ENCODE measurements at regions not wholly inside any gene's neighbourhood (a gene's known extent, or its start where the extent isn't known, plus 50 kb on each side); places are given as distances from the start of the nearest gene placed in this dataset.

DNA sequence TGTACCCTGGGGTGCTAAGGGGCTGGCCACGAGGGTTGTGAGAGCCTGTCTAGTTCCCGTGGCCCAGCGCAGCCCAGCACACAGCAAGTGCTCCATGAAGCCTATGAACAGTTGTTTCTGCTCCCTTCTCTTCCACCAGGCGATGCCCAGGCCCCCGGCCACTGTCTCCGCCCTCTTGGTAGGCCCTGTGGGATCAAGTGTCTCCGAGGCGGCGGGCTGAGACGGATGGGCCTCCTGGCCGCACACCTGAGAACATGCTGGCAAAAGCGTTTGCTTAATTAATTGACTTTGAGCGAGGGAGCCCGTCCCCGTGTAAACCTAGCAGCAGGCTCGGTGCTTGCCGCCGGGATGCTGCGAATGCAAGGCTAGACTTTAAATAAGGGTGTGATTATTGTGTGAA, 129.7 kb upstream of the GSE1 start:
- Histone ChIP-seq H3K4me2 (ENCODE audit: low read length) (no peak overlapping the region), H3K9me2 (replicated peaks; ENCODE audit: control insufficient read depth, low read length) (no peaks in the 10 kb centered on the region), H3K9me3 (ENCODE audit: control insufficient read depth, insufficient read depth, low read length) (no peaks in the 10 kb centered on the region), H3K36me3 (ENCODE audit: control insufficient read depth, low read length) (no peaks in the 10 kb centered on the region), H3K4me1 (ENCODE audit: control insufficient read depth, low read length) (peaks cover 16% of the 10 kb centered on the region), H3K27me3 (ENCODE audit: control insufficient read depth, low read length) (peaks cover 6% of the 10 kb centered on the region; the same call in 1 of the 2 replicates), H3F3A (ENCODE audit: control insufficient read depth, insufficient read depth) (no peaks in the 10 kb centered on the region), H3K27ac (ENCODE audit: low read depth, low read length) (no peak overlapping the region), H3K79me2 (ENCODE audit: control insufficient read depth, low read length) (no peaks in the 10 kb centered on the region), H4K20me1 (ENCODE audit: control insufficient read depth, insufficient read depth, low read depth, low read length) (no peaks in the 10 kb centered on the region), H3K4me3 (ENCODE audit: low read length) (no peak overlapping the region)
- no peak for TF ChIP-seq EZH2phosphoT487 (IDR thresholded peaks at IDR 0.05; ENCODE audit: borderline replicate concordance, low read length)
- TF ChIP-seq, protein P1, sequence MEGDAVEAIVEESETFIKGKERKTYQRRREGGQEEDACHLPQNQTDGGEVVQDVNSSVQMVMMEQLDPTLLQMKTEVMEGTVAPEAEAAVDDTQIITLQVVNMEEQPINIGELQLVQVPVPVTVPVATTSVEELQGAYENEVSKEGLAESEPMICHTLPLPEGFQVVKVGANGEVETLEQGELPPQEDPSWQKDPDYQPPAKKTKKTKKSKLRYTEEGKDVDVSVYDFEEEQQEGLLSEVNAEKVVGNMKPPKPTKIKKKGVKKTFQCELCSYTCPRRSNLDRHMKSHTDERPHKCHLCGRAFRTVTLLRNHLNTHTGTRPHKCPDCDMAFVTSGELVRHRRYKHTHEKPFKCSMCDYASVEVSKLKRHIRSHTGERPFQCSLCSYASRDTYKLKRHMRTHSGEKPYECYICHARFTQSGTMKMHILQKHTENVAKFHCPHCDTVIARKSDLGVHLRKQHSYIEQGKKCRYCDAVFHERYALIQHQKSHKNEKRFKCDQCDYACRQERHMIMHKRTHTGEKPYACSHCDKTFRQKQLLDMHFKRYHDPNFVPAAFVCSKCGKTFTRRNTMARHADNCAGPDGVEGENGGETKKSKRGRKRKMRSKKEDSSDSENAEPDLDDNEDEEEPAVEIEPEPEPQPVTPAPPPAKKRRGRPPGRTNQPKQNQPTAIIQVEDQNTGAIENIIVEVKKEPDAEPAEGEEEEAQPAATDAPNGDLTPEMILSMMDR (IDR thresholded peaks at IDR 0.05; ENCODE audit: low read depth, low read length, poor library complexity, severe bottlenecking): no peak

DNA sequence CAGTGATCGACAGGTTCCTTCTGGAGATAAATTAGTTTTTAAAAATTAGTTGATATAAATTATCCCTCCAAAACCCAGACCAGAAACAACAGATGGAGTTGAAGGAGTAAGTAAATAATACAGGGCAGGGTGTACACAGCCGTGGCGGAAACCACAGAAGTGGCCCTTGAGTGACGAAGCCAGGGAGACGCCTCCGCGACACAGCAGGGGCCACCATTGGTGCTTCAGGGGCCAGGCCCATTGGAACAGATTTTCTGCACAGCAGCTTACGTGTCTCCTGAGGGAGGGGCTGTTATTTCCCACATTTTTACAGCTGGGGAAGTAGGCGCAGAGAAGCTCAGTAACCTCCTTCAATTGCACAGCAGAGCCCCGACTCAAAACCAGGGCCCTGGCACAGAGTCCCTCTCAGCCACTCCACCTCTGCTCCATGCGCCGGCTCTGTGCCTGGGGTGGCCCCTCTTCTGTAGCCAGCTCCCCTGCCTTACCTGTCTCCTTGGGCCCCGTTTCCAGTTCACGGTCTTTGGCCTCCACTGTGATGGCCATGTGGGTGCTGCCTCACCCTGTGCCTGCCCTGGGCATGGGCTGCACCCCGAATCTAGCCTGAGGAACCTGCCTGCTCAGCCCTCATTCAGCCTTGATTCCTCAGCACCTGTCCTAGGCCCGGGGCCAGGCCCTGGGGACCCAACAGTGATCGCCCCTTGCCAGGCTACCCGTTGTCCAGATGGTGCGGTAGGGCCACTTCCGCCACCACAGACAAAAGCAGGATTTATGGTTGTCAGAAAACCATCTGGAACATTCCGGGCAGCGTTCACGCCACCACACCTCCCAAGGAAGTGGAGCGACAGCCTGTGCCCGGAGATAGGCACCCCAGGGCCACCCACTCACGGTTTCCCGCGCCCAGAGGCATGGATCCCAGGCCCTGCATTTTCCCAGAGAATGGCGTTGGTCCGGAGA, 128.5 kb upstream of the GSE1 start:
- Histone ChIP-seq H3K27ac (ENCODE audit: low read depth, low read length) (no peak overlapping the region), H3K4me3 (ENCODE audit: low read length) (no peak overlapping the region), H3K27me3 (ENCODE audit: control insufficient read depth, low read length) (peaks cover 6% of the 10 kb centered on the region; the same call in 1 of the 2 replicates), H4K20me1 (ENCODE audit: control insufficient read depth, insufficient read depth, low read depth, low read length) (no peaks in the 10 kb centered on the region), H3F3A (ENCODE audit: control insufficient read depth, insufficient read depth) (no peaks in the 10 kb centered on the region), H3K79me2 (ENCODE audit: control insufficient read depth, low read length) (no peaks in the 10 kb centered on the region), H3K36me3 (ENCODE audit: control insufficient read depth, low read length) (no peaks in the 10 kb centered on the region), H3K4me2 (ENCODE audit: low read length) (no peak overlapping the region), H3K4me1 (ENCODE audit: control insufficient read depth, low read length) (peaks cover 16% of the 10 kb centered on the region), H3K9me2 (replicated peaks; ENCODE audit: control insufficient read depth, low read length) (no peaks in the 10 kb centered on the region), H3K9me3 (ENCODE audit: control insufficient read depth, insufficient read depth, low read length) (no peaks in the 10 kb centered on the region)
- TF ChIP-seq, protein P1 (IDR thresholded peaks at IDR 0.05; ENCODE audit: low read depth, low read length, poor library complexity, severe bottlenecking): no peak
- TF ChIP-seq EZH2phosphoT487 (IDR thresholded peaks at IDR 0.05; ENCODE audit: borderline replicate concordance, low read length): no peak

DNA sequence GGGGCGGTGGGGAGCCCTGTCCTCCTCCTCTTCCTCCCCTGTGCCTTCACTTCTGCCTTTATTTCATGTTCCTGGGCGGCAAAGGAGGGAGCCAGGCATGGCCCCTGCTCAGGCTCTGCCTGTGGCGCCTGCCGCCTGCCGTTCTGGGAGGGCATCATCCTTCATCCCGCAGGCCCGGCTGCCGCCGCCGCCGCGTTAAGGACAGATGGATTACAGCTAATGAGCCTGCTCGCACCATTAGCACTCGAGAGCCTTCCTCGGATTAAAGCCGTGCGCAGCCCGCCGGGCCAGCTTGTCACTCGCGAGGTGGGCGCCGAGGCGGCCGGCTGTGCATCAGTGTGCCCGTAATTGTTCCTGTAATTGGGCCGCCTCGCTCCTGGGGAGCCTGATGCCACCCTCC, 127.7 kb upstream of the GSE1 start:
- no peaks in the 10 kb centered on the region for H3K36me3 ChIP-seq (ENCODE audit: control insufficient read depth, low read length)
- no peaks in the 10 kb centered on the region for H3K9me2 ChIP-seq (replicated peaks; ENCODE audit: control insufficient read depth, low read length)
- no peak overlapping the region for H3K4me3 ChIP-seq (ENCODE audit: low read length)
- no peak overlapping the region for H3K4me2 ChIP-seq (ENCODE audit: low read length)
- H3K9me3 ChIP-seq (ENCODE audit: control insufficient read depth, insufficient read depth, low read length): no peaks in the 10 kb centered on the region
- no peak overlapping the region for H3K27ac ChIP-seq (ENCODE audit: low read depth, low read length)
- H3K79me2 ChIP-seq (ENCODE audit: control insufficient read depth, low read length): no peaks in the 10 kb centered on the region
- H4K20me1 ChIP-seq (ENCODE audit: control insufficient read depth, insufficient read depth, low read depth, low read length): no peaks in the 10 kb centered on the region
- no peaks in the 10 kb centered on the region for H3F3A ChIP-seq (ENCODE audit: control insufficient read depth, insufficient read depth)
- peaks cover 11% of the 10 kb centered on the region for H3K4me1 ChIP-seq (ENCODE audit: control insufficient read depth, low read length)
- H3K27me3 ChIP-seq (ENCODE audit: control insufficient read depth, low read length): peaks cover 6% of the 10 kb centered on the region; the same call in 1 of the 2 replicates
- no peak for TF ChIP-seq EZH2phosphoT487 (IDR thresholded peaks at IDR 0.05; ENCODE audit: borderline replicate concordance, low read length)
- TF ChIP-seq, protein P1 (IDR thresholded peaks at IDR 0.05; ENCODE audit: low read depth, low read length, poor library complexity, severe bottlenecking): no peak
